ENCODE measurements at regions not wholly inside any gene's neighbourhood (a gene's known extent, or its start where the extent isn't known, plus 50 kb on each side); places are given as distances from the start of the nearest gene placed in this dataset.

- 73% methylated on average over 2 of the region's 2 CpGs for WGBS (ENCODE audit: insufficient coverage)
- no peaks in the 10 kb centered on the region for H3K9me3 ChIP-seq (ENCODE audit: control insufficient read depth, insufficient read depth, low read length)
- no peak overlapping the region for H3K27ac ChIP-seq (ENCODE audit: low read depth, low read length)
- H3K27me3 ChIP-seq (ENCODE audit: control insufficient read depth, insufficient read depth, low read length): no peaks in the 10 kb centered on the region
- no peaks in the 10 kb centered on the region for H3K36me3 ChIP-seq (ENCODE audit: control insufficient read depth, insufficient read depth, low read length)
- no peak overlapping the region for H3K4me3 ChIP-seq (ENCODE audit: low read depth, low read length)
- no peaks in the 10 kb centered on the region for H3K4me1 ChIP-seq (ENCODE audit: control insufficient read depth, insufficient read depth, low read length)
- no peak for DNase-seq (ENCODE audit: low read depth in 4 of 6, low spot score in 6 of 6)
These were observed 416.6 kb downstream of the KLF12 start for GRCh38 chr13:73717632-73718031.

GRCh38 chr13:73715911-73716510 is 418.2 kb downstream of the KLF12 start:
- Histone ChIP-seq H3K4me3 (ENCODE audit: low read depth, low read length) (no peak overlapping the region), H3K27me3 (ENCODE audit: control insufficient read depth, insufficient read depth, low read length) (no peaks in the 10 kb centered on the region), H3K9me3 (ENCODE audit: control insufficient read depth, insufficient read depth, low read length) (no peaks in the 10 kb centered on the region), H3K36me3 (ENCODE audit: control insufficient read depth, insufficient read depth, low read length) (no peaks in the 10 kb centered on the region), H3K27ac (ENCODE audit: low read depth, low read length) (no peak overlapping the region), H3K4me1 (ENCODE audit: control insufficient read depth, insufficient read depth, low read length) (no peaks in the 10 kb centered on the region)
- no CpG with 5 or more reads among the region's 2 CpGs for WGBS (ENCODE audit: insufficient coverage)
- no peak for DNase-seq (ENCODE audit: low read depth in 4 of 6, low spot score in 6 of 6)

- WGBS (ENCODE audit: insufficient coverage): 97% methylated on average over 7 of the region's 15 CpGs
- no peaks in the 10 kb centered on the region for H3K4me1 ChIP-seq (ENCODE audit: control insufficient read depth, insufficient read depth, low read length)
- no peak overlapping the region for H3K27ac ChIP-seq (ENCODE audit: low read depth, low read length)
- H3K4me3 ChIP-seq (ENCODE audit: low read depth, low read length): no peak overlapping the region
- H3K36me3 ChIP-seq (ENCODE audit: control insufficient read depth, insufficient read depth, low read length): no peaks in the 10 kb centered on the region
- no peak for DNase-seq (ENCODE audit: low read depth in 4 of 6, low spot score in 6 of 6)
- no peaks in the 10 kb centered on the region for H3K9me3 ChIP-seq (ENCODE audit: control insufficient read depth, insufficient read depth, low read length)
- no peaks in the 10 kb centered on the region for H3K27me3 ChIP-seq (ENCODE audit: control insufficient read depth, insufficient read depth, low read length)
These were observed 418.9 kb downstream of the KLF12 start for GRCh38 chr13:73715114-73715910.

GRCh38 chr13:73714522-73714921 is 419.7 kb downstream of the KLF12 start:
- Histone ChIP-seq H3K9me3 (ENCODE audit: control insufficient read depth, insufficient read depth, low read length) (no peaks in the 10 kb centered on the region), H3K27ac (ENCODE audit: low read depth, low read length) (no peak overlapping the region), H3K27me3 (ENCODE audit: control insufficient read depth, insufficient read depth, low read length) (no peaks in the 10 kb centered on the region), H3K4me3 (ENCODE audit: low read depth, low read length) (no peak overlapping the region), H3K4me1 (ENCODE audit: control insufficient read depth, insufficient read depth, low read length) (no peaks in the 10 kb centered on the region), H3K36me3 (ENCODE audit: control insufficient read depth, insufficient read depth, low read length) (no peaks in the 10 kb centered on the region)
- 100% methylated on average over 2 of the region's 2 CpGs for WGBS (ENCODE audit: insufficient coverage)
- no peak for DNase-seq (ENCODE audit: low read depth in 4 of 6, low spot score in 6 of 6)

GRCh38 chr13:73708393-73708985 is 425.7 kb downstream of the KLF12 start:
- no CpG with 5 or more reads among the region's 1 CpG for WGBS (ENCODE audit: insufficient coverage)

GRCh38 chr13:73704587-73704986 is 429.6 kb downstream of the KLF12 start:
- no peak for DNase-seq (ENCODE audit: low read depth in 4 of 6, low spot score in 6 of 6)
- WGBS (ENCODE audit: insufficient coverage): 100% methylated on average over 1 of the region's 5 CpGs
- Histone ChIP-seq H3K9me3 (ENCODE audit: control insufficient read depth, insufficient read depth, low read length) (no peaks in the 10 kb centered on the region), H3K4me3 (ENCODE audit: low read depth, low read length) (no peak overlapping the region), H3K36me3 (ENCODE audit: control insufficient read depth, insufficient read depth, low read length) (no peaks in the 10 kb centered on the region), H3K27me3 (ENCODE audit: control insufficient read depth, insufficient read depth, low read length) (no peaks in the 10 kb centered on the region), H3K27ac (ENCODE audit: low read depth, low read length) (no peak overlapping the region), H3K4me1 (ENCODE audit: control insufficient read depth, insufficient read depth, low read length) (no peaks in the 10 kb centered on the region)

More at GRCh38 chr13:73708393-73708985, 425.7 kb downstream of the KLF12 start:
- Histone ChIP-seq H3K36me3 (ENCODE audit: control insufficient read depth, insufficient read depth, low read length) (no peaks in the 10 kb centered on the region), H3K4me3 (ENCODE audit: low read depth, low read length) (no peak overlapping the region), H3K27me3 (ENCODE audit: control insufficient read depth, insufficient read depth, low read length) (no peaks in the 10 kb centered on the region), H3K4me1 (ENCODE audit: control insufficient read depth, insufficient read depth, low read length) (no peaks in the 10 kb centered on the region), H3K27ac (ENCODE audit: low read depth, low read length) (no peak overlapping the region), H3K9me3 (ENCODE audit: control insufficient read depth, insufficient read depth, low read length) (no peaks in the 10 kb centered on the region)
- DNase-seq (ENCODE audit: low read depth in 4 of 6, low spot score in 6 of 6): peak; percentile 49 to 95 (median 69)

GRCh38 chr13:73703606-73704005 is 430.6 kb downstream of the KLF12 start:
- WGBS (ENCODE audit: insufficient coverage): 60% methylated on average over 1 of the region's 4 CpGs
- Histone ChIP-seq H3K27me3 (ENCODE audit: control insufficient read depth, insufficient read depth, low read length) (no peaks in the 10 kb centered on the region), H3K4me1 (ENCODE audit: control insufficient read depth, insufficient read depth, low read length) (no peaks in the 10 kb centered on the region), H3K9me3 (ENCODE audit: control insufficient read depth, insufficient read depth, low read length) (no peaks in the 10 kb centered on the region), H3K36me3 (ENCODE audit: control insufficient read depth, insufficient read depth, low read length) (no peaks in the 10 kb centered on the region), H3K4me3 (ENCODE audit: low read depth, low read length) (no peak overlapping the region), H3K27ac (ENCODE audit: low read depth, low read length) (no peak overlapping the region)
- no peak for DNase-seq (ENCODE audit: low read depth in 4 of 6, low spot score in 6 of 6)

GRCh38 chr13:73702419-73703071 is 431.7 kb downstream of the KLF12 start:
- Histone ChIP-seq H3K27me3 (ENCODE audit: control insufficient read depth, insufficient read depth, low read length) (no peaks in the 10 kb centered on the region), H3K27ac (ENCODE audit: low read depth, low read length) (peak overlapping the region; percentile 19), H3K36me3 (ENCODE audit: control insufficient read depth, insufficient read depth, low read length) (no peaks in the 10 kb centered on the region), H3K4me1 (ENCODE audit: control insufficient read depth, insufficient read depth, low read length) (no peaks in the 10 kb centered on the region), H3K4me3 (ENCODE audit: low read depth, low read length) (no peak overlapping the region), H3K9me3 (ENCODE audit: control insufficient read depth, insufficient read depth, low read length) (no peaks in the 10 kb centered on the region)
- WGBS (ENCODE audit: insufficient coverage): 71% methylated on average over 6 of the region's 8 CpGs
- no peak for DNase-seq (ENCODE audit: low read depth in 4 of 6, low spot score in 6 of 6)

GRCh38 chr13:73701160-73701559 is 433.0 kb downstream of the KLF12 start:
- no peaks in the 10 kb centered on the region for H3K4me1 ChIP-seq (ENCODE audit: control insufficient read depth, insufficient read depth, low read length)
- no peak for DNase-seq (ENCODE audit: low read depth in 4 of 6, low spot score in 6 of 6)
- WGBS (ENCODE audit: insufficient coverage): no CpG with 5 or more reads among the region's 1 CpG
- H3K36me3 ChIP-seq (ENCODE audit: control insufficient read depth, insufficient read depth, low read length): no peaks in the 10 kb centered on the region
- H3K4me3 ChIP-seq (ENCODE audit: low read depth, low read length): no peak overlapping the region
- H3K27ac ChIP-seq (ENCODE audit: low read depth, low read length): no peak overlapping the region
- no peaks in the 10 kb centered on the region for H3K9me3 ChIP-seq (ENCODE audit: control insufficient read depth, insufficient read depth, low read length)
- no peaks in the 10 kb centered on the region for H3K27me3 ChIP-seq (ENCODE audit: control insufficient read depth, insufficient read depth, low read length)

All from spinal cord (tissue), 9 donors.